ENCODE measurements at regions not wholly inside any gene's neighbourhood (a gene's known extent, or its start where the extent isn't known, plus 50 kb on each side); places are given as distances from the start of the nearest gene placed in this dataset.

DNA sequence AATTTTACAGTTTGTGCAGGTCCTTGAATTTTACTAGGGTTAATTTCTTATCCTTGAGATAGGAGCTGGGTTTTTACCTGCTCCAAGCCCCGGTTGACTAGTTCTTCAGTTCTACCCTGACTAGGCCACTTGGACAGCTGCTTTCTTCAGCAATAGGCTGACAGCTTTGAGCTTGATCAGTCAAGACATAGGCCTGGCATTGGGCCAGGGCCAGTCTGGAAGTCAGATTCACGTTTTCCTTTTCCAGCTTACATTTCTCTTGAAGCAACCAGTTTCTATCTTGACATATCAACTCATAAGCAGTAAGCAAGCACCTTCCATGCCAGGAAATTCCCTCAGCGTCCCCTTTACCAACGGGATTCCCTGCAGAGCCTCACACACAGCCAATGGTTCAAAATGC, 63.7 kb upstream of the AJAP1 start:
- TF ChIP-seq, protein P1, sequence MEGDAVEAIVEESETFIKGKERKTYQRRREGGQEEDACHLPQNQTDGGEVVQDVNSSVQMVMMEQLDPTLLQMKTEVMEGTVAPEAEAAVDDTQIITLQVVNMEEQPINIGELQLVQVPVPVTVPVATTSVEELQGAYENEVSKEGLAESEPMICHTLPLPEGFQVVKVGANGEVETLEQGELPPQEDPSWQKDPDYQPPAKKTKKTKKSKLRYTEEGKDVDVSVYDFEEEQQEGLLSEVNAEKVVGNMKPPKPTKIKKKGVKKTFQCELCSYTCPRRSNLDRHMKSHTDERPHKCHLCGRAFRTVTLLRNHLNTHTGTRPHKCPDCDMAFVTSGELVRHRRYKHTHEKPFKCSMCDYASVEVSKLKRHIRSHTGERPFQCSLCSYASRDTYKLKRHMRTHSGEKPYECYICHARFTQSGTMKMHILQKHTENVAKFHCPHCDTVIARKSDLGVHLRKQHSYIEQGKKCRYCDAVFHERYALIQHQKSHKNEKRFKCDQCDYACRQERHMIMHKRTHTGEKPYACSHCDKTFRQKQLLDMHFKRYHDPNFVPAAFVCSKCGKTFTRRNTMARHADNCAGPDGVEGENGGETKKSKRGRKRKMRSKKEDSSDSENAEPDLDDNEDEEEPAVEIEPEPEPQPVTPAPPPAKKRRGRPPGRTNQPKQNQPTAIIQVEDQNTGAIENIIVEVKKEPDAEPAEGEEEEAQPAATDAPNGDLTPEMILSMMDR (IDR thresholded peaks at IDR 0.05) = no peak
- Histone ChIP-seq H3K27ac (no peak overlapping the region), H3K27me3 (peaks cover 0 to 16% (median 0%) of the 10 kb centered on the region in 9 donors), H3K4me1 (peaks cover 0 to 5% (median 0%) of the 10 kb centered on the region in 12 donors), H3K4me3 (no peak overlapping the region), H3K36me3 (no peaks in the 10 kb centered on the region), H3K9me3 (no peaks in the 10 kb centered on the region)
- ATAC-seq (no peak), DNase-seq (no peak)
- 37 to 54% (median 45%) methylated on average over 4 of the region's 4 CpGs for WGBS, 4 donors
- intact Hi-C loops (cut with DNase I) = no loop called here

DNA sequence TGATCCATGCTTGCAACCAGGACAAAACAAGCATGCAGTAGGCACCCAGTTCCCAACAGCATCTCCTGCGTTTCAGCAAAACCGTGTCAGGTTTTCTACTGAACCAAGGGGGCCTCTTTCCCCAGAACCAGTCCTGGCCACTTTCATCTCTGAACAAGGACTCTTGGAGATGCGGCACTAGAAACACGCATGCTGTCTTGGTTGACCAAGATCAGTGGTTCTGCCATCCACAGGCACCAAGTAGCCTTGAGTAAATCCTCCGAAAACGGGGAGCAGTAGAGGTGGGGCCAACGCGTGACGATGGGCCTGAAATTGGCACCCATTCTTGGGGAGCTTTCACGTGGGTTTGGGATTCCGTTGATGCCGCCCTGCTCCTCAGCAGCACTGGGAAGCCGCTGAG, 62.5 kb upstream of the AJAP1 start:
- Histone ChIP-seq H3K4me3 (no peak overlapping the region), H3K4me1 (no peaks in the 10 kb centered on the region), H3K36me3 (no peaks in the 10 kb centered on the region), H3K27ac (no peak overlapping the region), H3K9me3 (no peaks in the 10 kb centered on the region), H3K27me3 (peaks cover 0 to 7% (median 0%) of the 10 kb centered on the region in 9 donors)
- DNase-seq = no peak
- intact Hi-C loops (cut with DNase I) = no loop called here
- no peak for ATAC-seq
- no peak for TF ChIP-seq POLR2A (IDR thresholded peaks at IDR 0.05)
- TF ChIP-seq, protein P1 (IDR thresholded peaks at IDR 0.05) = no peak
- WGBS, 4 donors = 86 to 91% (median 89%) methylated on average over 13 of the region's 13 CpGs

DNA sequence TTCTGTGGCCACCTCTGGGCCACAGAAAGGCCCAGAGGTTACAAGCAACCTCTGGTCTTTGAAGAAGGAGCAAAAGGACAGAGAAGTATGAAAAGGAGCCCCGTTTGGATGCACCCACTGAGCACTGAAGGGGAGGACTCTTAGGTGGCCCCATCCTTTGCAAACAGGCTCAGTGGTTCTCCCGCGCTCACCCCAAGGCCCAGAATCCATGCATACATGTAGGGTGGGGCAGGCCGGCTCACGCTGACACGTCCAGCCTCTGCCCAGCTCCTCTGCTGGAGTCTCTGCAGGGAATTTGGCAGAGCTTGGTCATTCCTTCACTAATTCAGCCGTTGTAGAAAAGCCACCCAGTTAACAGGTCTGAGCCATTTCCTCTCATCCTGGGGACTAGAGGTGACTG, 61.3 kb upstream of the AJAP1 start:
- H3K36me3 ChIP-seq = no peaks in the 10 kb centered on the region
- H3K4me1 ChIP-seq = no peaks in the 10 kb centered on the region
- no peak for DNase-seq
- TF ChIP-seq POLR2A (IDR thresholded peaks at IDR 0.05) = no peak
- TF ChIP-seq, protein P1 (IDR thresholded peaks at IDR 0.05) = no peak
- peaks cover 0 to 7% (median 0%) of the 10 kb centered on the region in 9 donors for H3K27me3 ChIP-seq
- H3K9me3 ChIP-seq = no peaks in the 10 kb centered on the region
- intact Hi-C loops (cut with DNase I) = no loop called here
- no peak for ATAC-seq
- no peak overlapping the region for H3K4me3 ChIP-seq
- 79 to 83% (median 82%) methylated on average over 7 of the region's 7 CpGs for WGBS, 4 donors
- H3K27ac ChIP-seq = no peak overlapping the region

DNA sequence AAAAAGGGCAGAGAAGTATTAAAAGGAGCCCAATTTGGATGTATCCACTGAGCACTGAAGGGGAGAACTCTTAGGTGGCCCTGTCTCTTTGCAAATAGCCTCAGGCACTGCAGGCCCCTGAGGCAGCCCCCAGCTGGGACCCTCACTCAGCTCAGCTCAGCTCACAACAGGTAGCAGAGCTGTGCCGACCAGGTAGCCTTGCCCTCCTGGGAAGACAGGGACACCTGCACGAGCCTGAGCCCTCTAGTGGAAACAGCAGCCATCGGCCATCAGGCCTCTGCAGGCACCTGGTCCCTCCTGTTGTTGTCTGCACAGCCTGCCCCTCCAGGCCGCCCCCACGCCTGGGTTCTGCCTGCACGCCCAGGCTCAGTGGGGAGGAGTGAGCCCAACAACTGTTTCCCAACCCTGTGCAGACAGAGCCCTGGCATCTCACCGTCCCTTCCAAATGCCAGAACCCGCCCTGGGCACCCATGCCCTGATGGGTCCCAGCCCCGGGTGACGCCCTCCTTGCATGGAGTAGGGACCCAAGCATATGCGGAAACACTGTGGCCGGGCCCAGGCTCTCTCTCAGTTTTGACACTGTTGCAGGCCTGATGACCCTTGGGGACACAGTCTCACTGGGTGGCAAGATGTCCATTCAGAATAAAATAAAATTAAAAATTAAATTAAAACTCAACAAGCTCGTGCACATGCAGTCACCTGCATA, 60.0 kb upstream of the AJAP1 start:
- DNase-seq (no peak), ATAC-seq (no peak)
- Histone ChIP-seq H3K27me3 (peaks cover 0 to 8% (median 0%) of the 10 kb centered on the region in 9 donors), H3K27ac (no peak overlapping the region), H3K36me3 (no peaks in the 10 kb centered on the region), H3K9me3 (no peaks in the 10 kb centered on the region), H3K4me1 (no peaks in the 10 kb centered on the region), H3K4me3 (no peak overlapping the region)
- intact Hi-C loops (cut with DNase I) = no loop called here
- TF ChIP-seq, protein P1 (IDR thresholded peaks at IDR 0.05) = no peak
- no peak for TF ChIP-seq POLR2A (IDR thresholded peaks at IDR 0.05)
- 72 to 83% (median 81%) methylated on average over 11 to 13 of the region's 13 CpGs for WGBS, 4 donors
